ENCODE measurements at regions not wholly inside any gene's neighbourhood (a gene's known extent, or its start where the extent isn't known, plus 50 kb on each side); places are given as distances from the start of the nearest gene placed in this dataset.

- TF ChIP-seq, protein P1, sequence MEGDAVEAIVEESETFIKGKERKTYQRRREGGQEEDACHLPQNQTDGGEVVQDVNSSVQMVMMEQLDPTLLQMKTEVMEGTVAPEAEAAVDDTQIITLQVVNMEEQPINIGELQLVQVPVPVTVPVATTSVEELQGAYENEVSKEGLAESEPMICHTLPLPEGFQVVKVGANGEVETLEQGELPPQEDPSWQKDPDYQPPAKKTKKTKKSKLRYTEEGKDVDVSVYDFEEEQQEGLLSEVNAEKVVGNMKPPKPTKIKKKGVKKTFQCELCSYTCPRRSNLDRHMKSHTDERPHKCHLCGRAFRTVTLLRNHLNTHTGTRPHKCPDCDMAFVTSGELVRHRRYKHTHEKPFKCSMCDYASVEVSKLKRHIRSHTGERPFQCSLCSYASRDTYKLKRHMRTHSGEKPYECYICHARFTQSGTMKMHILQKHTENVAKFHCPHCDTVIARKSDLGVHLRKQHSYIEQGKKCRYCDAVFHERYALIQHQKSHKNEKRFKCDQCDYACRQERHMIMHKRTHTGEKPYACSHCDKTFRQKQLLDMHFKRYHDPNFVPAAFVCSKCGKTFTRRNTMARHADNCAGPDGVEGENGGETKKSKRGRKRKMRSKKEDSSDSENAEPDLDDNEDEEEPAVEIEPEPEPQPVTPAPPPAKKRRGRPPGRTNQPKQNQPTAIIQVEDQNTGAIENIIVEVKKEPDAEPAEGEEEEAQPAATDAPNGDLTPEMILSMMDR (IDR thresholded peaks at IDR 0.05; ENCODE audit: insufficient read depth, low read length), result no peak
- TF ChIP-seq POLR2AphosphoS5 (IDR thresholded peaks at IDR 0.05; ENCODE audit: low read depth) (no peak), SPI1 (IDR thresholded peaks at IDR 0.05; ENCODE audit: borderline replicate concordance, low read depth) (no peak)
- TF ChIP-seq, protein P2, sequence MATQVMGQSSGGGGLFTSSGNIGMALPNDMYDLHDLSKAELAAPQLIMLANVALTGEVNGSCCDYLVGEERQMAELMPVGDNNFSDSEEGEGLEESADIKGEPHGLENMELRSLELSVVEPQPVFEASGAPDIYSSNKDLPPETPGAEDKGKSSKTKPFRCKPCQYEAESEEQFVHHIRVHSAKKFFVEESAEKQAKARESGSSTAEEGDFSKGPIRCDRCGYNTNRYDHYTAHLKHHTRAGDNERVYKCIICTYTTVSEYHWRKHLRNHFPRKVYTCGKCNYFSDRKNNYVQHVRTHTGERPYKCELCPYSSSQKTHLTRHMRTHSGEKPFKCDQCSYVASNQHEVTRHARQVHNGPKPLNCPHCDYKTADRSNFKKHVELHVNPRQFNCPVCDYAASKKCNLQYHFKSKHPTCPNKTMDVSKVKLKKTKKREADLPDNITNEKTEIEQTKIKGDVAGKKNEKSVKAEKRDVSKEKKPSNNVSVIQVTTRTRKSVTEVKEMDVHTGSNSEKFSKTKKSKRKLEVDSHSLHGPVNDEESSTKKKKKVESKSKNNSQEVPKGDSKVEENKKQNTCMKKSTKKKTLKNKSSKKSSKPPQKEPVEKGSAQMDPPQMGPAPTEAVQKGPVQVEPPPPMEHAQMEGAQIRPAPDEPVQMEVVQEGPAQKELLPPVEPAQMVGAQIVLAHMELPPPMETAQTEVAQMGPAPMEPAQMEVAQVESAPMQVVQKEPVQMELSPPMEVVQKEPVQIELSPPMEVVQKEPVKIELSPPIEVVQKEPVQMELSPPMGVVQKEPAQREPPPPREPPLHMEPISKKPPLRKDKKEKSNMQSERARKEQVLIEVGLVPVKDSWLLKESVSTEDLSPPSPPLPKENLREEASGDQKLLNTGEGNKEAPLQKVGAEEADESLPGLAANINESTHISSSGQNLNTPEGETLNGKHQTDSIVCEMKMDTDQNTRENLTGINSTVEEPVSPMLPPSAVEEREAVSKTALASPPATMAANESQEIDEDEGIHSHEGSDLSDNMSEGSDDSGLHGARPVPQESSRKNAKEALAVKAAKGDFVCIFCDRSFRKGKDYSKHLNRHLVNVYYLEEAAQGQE (IDR thresholded peaks at IDR 0.05; ENCODE audit: insufficient replicate concordance, low read depth), result no peak
Observed at GRCh38 chr2:239896075-239896474, 129.1 kb downstream of the NDUFA10 start.
